Loucy (cell line): ENCODE measurements at regions not wholly inside any gene's neighbourhood (a gene's known extent, or its start where the extent isn't known, plus 50 kb on each side); places are given as distances from the start of the nearest gene placed in this dataset.

ENCODE experiments used
- H2AFZ ChIP-seq: fragments of 200-600 bp; sonication (generic); 2 replicates; pipeline ENCODE4 v1.6.0; 2016; ENCODE audit warnings: antibody characterized with exemption, mild to moderate bottlenecking, low read length, moderate library complexity
- H3F3A ChIP-seq: fragments of 200-600 bp; 2 replicates; pipeline ENCODE4 v1.6.0; 2016; ENCODE audit warnings: antibody characterized with exemption, low read depth, mild to moderate bottlenecking
- H3K27me3 ChIP-seq: fragments of 200-600 bp; sonication (generic); 2 replicates; pipeline ENCODE4 v1.6.1; 2014; ENCODE audit warnings: low read length, mild to moderate bottlenecking; ENCODE audit not compliant: insufficient read depth, poor library complexity, severe bottlenecking
- H3K36me3 ChIP-seq: fragments of 200-600 bp; sonication (generic); 2 replicates; pipeline ENCODE4 v1.6.1; 2016; ENCODE audit warnings: low read length; ENCODE audit not compliant: insufficient read depth
- H3K4me1 ChIP-seq: fragments of 200-600 bp; sonication (generic); 2 replicates; pipeline ENCODE4 v1.5.1; 2014; ENCODE audit warnings: low read length, mild to moderate bottlenecking; ENCODE audit not compliant: insufficient read depth, poor library complexity, severe bottlenecking
- H3K4me2 ChIP-seq: fragments of 200-600 bp; sonication (generic); 2 replicates; pipeline ENCODE4 v1.6.0; 2014; ENCODE audit warnings: antibody characterized with exemption, low read length, low read depth, mild to moderate bottlenecking; ENCODE audit not compliant: poor library complexity, severe bottlenecking
- H3K4me3 ChIP-seq: fragments of 200-600 bp; sonication (generic); 2 replicates; pipeline ENCODE4 v1.5.1; 2014; ENCODE audit warnings: low read length, mild to moderate bottlenecking, mixed read lengths; ENCODE audit not compliant: poor library complexity, severe bottlenecking
- H3K79me2 ChIP-seq: fragments of 200-600 bp; sonication (generic); 2 replicates; pipeline ENCODE4 v1.6.1; 2014; ENCODE audit warnings: low read length; ENCODE audit not compliant: insufficient read depth
- H3K9ac ChIP-seq: fragments of 200-600 bp; sonication (generic); 2 replicates; pipeline ENCODE4 v1.6.0; 2014; ENCODE audit warnings: mild to moderate bottlenecking, low read depth, low read length, moderate library complexity; ENCODE audit not compliant: poor library complexity, severe bottlenecking
- H3K9me2 ChIP-seq: fragments of 200-600 bp; sonication (generic); replicated peaks from 2 replicates; pipeline ENCODE4 v1.6.1; 2016; ENCODE audit warnings: low read depth, low read length, mixed read lengths
- H3K9me3 ChIP-seq: fragments of 200-600 bp; sonication (generic); 2 replicates; pipeline ENCODE4 v1.6.1; 2014; ENCODE audit warnings: mild to moderate bottlenecking, antibody characterized with exemption, low read length, low read depth; ENCODE audit not compliant: insufficient read depth
- H4K20me1 ChIP-seq: fragments of 200-600 bp; sonication (generic); 2 replicates; pipeline ENCODE4 v1.6.0; 2014; ENCODE audit warnings: antibody characterized with exemption, low read length, mild to moderate bottlenecking; ENCODE audit not compliant: insufficient read depth, poor library complexity, severe bottlenecking
- EZH2phosphoT487 ChIP-seq: fragments of 200-600 bp; IDR thresholded peaks from 2 replicates; pipeline ENCODE4 v1.6.1; 2018; ENCODE audit warnings: antibody characterized with exemption, mild to moderate bottlenecking, moderate library complexity, borderline replicate concordance
- TF ChIP-seq, protein P1 (sequence below): fragments of 200-600 bp; sonication (generic); conservative IDR thresholded peaks from 2 replicates; pipeline ENCODE4 v1.5.1; 2014; ENCODE audit warnings: mild to moderate bottlenecking, antibody characterized with exemption, low read length

DNA sequence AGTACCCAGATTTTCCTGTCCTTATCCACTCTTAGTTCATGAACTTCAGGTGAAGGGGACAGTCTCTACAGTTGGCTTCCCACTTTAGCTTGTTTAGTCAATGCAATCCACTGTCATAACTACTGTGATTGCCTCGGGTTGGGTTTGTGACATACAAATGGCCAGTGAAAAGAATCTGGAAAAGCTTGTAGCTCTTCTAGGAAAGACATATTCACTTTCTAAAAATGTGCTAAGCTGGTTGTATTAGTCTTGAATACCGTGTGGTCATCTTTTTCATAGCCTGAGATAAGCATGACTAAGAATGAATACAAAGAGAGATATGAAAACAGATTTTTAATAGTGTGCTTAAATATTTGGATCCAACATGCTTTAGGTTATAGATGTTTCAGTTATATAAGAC, 1443.5 kb upstream of the IGFBP7 start:
- Histone ChIP-seq H3K79me2 (no peaks in the 10 kb centered on the region), H3K36me3 (no peaks in the 10 kb centered on the region), H3F3A (no peaks in the 10 kb centered on the region), H2AFZ (no peak overlapping the region), H3K9me2 (no peaks in the 10 kb centered on the region), H3K9ac (no peak overlapping the region), H4K20me1 (no peaks in the 10 kb centered on the region), H3K4me3 (no peak overlapping the region), H3K4me2 (no peak overlapping the region), H3K9me3 (no peaks in the 10 kb centered on the region), H3K27me3 (no peaks in the 10 kb centered on the region), H3K4me1 (no peaks in the 10 kb centered on the region)
- TF ChIP-seq EZH2phosphoT487, result no peak
- TF ChIP-seq, protein P1, sequence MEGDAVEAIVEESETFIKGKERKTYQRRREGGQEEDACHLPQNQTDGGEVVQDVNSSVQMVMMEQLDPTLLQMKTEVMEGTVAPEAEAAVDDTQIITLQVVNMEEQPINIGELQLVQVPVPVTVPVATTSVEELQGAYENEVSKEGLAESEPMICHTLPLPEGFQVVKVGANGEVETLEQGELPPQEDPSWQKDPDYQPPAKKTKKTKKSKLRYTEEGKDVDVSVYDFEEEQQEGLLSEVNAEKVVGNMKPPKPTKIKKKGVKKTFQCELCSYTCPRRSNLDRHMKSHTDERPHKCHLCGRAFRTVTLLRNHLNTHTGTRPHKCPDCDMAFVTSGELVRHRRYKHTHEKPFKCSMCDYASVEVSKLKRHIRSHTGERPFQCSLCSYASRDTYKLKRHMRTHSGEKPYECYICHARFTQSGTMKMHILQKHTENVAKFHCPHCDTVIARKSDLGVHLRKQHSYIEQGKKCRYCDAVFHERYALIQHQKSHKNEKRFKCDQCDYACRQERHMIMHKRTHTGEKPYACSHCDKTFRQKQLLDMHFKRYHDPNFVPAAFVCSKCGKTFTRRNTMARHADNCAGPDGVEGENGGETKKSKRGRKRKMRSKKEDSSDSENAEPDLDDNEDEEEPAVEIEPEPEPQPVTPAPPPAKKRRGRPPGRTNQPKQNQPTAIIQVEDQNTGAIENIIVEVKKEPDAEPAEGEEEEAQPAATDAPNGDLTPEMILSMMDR, result no peak

DNA sequence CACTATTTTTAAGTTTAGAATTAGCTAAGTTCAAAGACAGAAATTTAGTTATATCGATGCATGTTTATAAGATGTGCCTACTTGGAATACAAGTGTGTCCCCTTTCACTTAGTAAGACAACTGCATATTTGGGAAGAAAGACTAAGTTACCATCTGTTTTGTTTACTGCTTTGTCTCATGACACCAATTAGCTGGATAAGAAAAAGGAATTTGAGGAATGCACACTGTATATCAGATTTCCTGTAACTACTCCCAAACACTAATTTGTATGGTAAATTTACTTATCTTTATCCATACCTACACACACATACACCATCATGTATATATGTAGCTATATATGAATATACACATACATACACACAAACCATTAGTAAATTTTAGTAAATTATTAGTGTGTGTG, 1442.8 kb upstream of the IGFBP7 start:
- Histone ChIP-seq H3K9me2 (no peaks in the 10 kb centered on the region), H3K4me2 (no peak overlapping the region)

DNA sequence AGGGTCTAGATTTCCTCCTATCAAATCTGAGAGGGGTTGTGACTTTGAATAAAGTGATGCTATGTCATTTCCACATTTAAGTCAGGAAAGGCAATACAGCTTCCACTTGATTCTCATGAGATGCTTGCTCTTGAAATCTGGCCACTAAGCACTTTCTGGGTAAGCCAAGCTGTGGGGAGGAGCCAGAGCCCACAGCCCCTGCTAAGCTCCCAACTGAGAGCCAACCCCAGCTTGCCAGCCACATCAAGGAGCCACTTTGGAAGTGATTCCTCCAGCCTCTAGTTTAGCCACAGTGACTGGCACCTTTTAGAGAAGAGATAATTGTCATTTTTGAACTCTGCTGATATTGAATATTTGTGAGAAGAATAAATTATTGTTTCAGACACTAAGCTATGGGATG, 1441.5 kb upstream of the IGFBP7 start:
- Histone ChIP-seq H3K4me3 (no peak overlapping the region), H3K4me1 (no peaks in the 10 kb centered on the region), H3F3A (no peaks in the 10 kb centered on the region), H3K36me3 (no peaks in the 10 kb centered on the region), H3K4me2 (no peak overlapping the region), H2AFZ (no peak overlapping the region), H3K9me2 (no peaks in the 10 kb centered on the region), H4K20me1 (no peaks in the 10 kb centered on the region), H3K9me3 (no peaks in the 10 kb centered on the region), H3K9ac (no peak overlapping the region), H3K79me2 (no peaks in the 10 kb centered on the region), H3K27me3 (no peaks in the 10 kb centered on the region)
- no peak for TF ChIP-seq EZH2phosphoT487
- TF ChIP-seq, protein P1, result no peak

More for the DNA sequence above, 1442.8 kb upstream of the IGFBP7 start:
- H3F3A ChIP-seq, result no peaks in the 10 kb centered on the region
- no peaks in the 10 kb centered on the region for H3K4me1 ChIP-seq
- no peaks in the 10 kb centered on the region for H4K20me1 ChIP-seq
- no peaks in the 10 kb centered on the region for H3K27me3 ChIP-seq
- no peaks in the 10 kb centered on the region for H3K79me2 ChIP-seq
- no peak overlapping the region for H3K9ac ChIP-seq
- no peak overlapping the region for H2AFZ ChIP-seq
- no peak overlapping the region for H3K4me3 ChIP-seq
- no peaks in the 10 kb centered on the region for H3K36me3 ChIP-seq
- no peaks in the 10 kb centered on the region for H3K9me3 ChIP-seq
- TF ChIP-seq, protein P1, result no peak
- TF ChIP-seq EZH2phosphoT487, result no peak
